Activated naive CD4-positive, alpha-beta T cell treated with anti-CD3 and anti-CD28 coated beads for 36 hours (primary cell): ENCODE measurements at regions not wholly inside any gene's neighbourhood (a gene's known extent, or its start where the extent isn't known, plus 50 kb on each side); places are given as distances from the start of the nearest gene placed in this dataset.

Source experiments
- CTCF ChIA-PET: fragments of 350-600 bp; sonication (Branson Sonifier 250); formaldehyde crosslinking; loops from one replicate; lab custom pipeline; 2021; ENCODE audit warnings: antibody characterized with exemption; lab: Charles Lee
- DNase-seq: peaks from one replicate; pipeline ENCODE4 v3.0.0-alpha.2; 2020
- H3K27ac Mint-ChIP-seq: one replicate; pipeline ENCODE4 v1.8.0; 2021; ENCODE audit warnings: mild to moderate bottlenecking, mixed read lengths
- H3K27me3 Mint-ChIP-seq: one replicate; pipeline ENCODE4 v1.8.0; 2021; ENCODE audit warnings: low read depth, mixed read lengths
- H3K36me3 Mint-ChIP-seq: one replicate; pipeline ENCODE4 v1.8.0; 2021; ENCODE audit warnings: low read depth, mixed read lengths
- H3K4me1 Mint-ChIP-seq: one replicate; pipeline ENCODE4 v1.8.0; 2021; ENCODE audit warnings: low read depth, mixed read lengths
- H3K4me3 Mint-ChIP-seq: one replicate; pipeline ENCODE4 v1.8.0; 2021; ENCODE audit warnings: mild to moderate bottlenecking, moderate library complexity, mixed read lengths
- H3K9me3 Mint-ChIP-seq: one replicate; pipeline ENCODE4 v1.8.0; 2021; ENCODE audit warnings: mixed read lengths
- intact Hi-C: fragments of 100-400 bp; cut with micrococcal nuclease; formaldehyde crosslinking; loops from one replicate; pipeline ENCODE4 v1.15.1; 2023

DNA sequence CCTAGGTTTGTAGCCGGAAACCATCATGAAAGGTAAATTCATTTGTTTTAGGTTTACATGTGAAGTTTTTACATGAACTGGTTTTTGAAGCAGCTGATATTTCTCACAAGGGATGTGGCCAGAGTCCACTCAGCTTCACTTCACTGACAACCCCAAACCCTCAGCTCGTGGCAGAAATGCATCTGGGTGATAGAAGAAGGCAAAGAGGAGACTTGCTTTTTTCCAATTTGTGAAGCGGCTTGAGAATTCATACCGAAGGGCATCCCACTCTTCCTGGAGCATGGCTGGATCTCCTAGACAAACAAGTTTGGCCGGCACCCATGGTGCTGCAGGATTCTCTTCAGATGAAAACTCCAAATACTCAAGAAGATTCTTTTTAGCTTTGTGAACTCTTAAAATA is 392.8 kb upstream of the CNR1 start:
- no peak for DNase-seq
- intact Hi-C loops = no loop called here
- H3K36me3 Mint-ChIP-seq = no peaks in the 10 kb centered on the region
- CTCF ChIA-PET = no interaction called here
- H3K27ac Mint-ChIP-seq = no peak overlapping the region
- peaks cover 7% of the 10 kb centered on the region for H3K4me1 Mint-ChIP-seq
- peaks cover 4% of the 10 kb centered on the region for H3K27me3 Mint-ChIP-seq
- no peaks in the 10 kb centered on the region for H3K9me3 Mint-ChIP-seq
- H3K4me3 Mint-ChIP-seq = no peak overlapping the region

DNA sequence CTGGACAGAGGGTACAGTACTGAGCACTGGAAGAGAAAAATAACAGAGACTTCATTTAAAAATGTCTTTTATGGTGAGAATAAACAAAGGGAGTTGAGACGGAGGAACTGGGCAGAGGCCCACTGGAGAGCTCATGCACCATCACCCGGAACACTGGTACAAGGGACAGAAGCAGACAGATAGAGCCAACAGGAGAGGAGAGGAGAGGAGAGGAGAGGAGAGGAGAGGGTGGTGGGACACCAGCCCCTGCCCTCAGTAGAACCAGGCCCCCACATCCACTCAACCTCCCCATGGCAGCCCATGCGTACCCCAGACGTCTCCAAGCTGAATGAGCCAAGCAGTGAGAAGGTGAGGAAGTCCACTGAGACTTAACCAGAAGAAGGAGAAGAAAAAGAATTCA is 390.5 kb upstream of the CNR1 start:
- CTCF ChIA-PET = no interaction called here

DNA sequence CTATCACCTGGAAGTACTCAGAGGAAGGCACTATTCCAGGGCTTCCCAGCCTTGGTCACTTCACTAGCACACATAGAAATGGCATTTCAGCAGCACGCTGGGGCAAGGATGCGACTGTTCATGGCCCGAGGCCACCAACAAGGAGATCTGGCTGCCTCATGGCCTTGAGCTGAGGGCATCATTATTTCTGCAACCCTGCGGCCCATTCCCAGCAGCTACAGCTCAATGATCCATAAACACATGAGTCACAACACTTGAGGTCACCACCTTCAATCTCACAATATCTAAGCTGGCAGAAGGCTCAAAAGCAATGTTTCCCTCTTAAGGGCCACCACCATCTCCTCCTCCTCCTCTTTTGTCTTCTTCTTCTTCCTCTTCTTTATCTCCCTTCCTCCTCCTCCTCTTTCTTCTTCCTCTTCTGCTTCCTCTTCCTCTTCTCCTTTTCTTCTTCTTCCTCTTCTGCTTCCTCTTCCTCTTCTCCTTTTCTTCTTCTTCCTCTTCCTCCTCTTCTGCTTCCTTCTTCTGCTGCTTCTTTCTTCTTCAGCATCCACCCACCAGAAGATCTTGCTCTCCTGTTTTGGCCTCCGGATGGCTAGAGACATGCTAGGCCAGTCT is 382.9 kb upstream of the CNR1 start:
- CTCF ChIA-PET = no interaction called here
- no peak overlapping the region for H3K27ac Mint-ChIP-seq

More for the DNA sequence above, 390.5 kb upstream of the CNR1 start:
- H3K36me3 Mint-ChIP-seq = no peaks in the 10 kb centered on the region
- no peaks in the 10 kb centered on the region for H3K9me3 Mint-ChIP-seq
- no peak overlapping the region for H3K27ac Mint-ChIP-seq
- no peak overlapping the region for H3K4me3 Mint-ChIP-seq
- intact Hi-C loops = no loop called here
- H3K27me3 Mint-ChIP-seq = peaks cover 6% of the 10 kb centered on the region
- no peak for DNase-seq
- H3K4me1 Mint-ChIP-seq = peaks cover 2% of the 10 kb centered on the region

DNA sequence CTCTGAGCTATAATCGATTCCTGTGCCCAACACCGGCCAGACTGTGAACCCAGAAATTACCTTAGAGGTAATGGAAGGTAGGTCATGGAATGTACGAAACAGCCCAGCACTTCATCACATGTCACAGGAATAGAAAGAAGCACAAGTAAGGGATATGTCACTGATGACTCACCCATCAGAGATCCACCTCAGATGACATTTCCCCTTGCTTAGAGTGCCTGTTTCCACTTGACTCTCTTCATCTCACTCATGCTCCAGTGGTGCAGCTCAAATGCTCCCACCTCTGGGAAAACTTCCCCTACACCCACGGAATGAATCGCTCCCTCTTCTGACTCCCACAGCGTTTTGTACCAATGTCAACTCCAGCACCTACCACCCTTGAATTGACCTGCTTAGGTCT is 381.6 kb upstream of the CNR1 start:
- H3K4me3 Mint-ChIP-seq = no peak overlapping the region
- CTCF ChIA-PET = no interaction called here
- intact Hi-C loops = no loop called here
- DNase-seq = no peak
- no peaks in the 10 kb centered on the region for H3K9me3 Mint-ChIP-seq
- H3K27ac Mint-ChIP-seq = no peak overlapping the region
- H3K36me3 Mint-ChIP-seq = no peaks in the 10 kb centered on the region
- peaks cover 7% of the 10 kb centered on the region for H3K27me3 Mint-ChIP-seq
- H3K4me1 Mint-ChIP-seq = peaks cover 6% of the 10 kb centered on the region

More for the DNA sequence above, 382.9 kb upstream of the CNR1 start:
- no peak overlapping the region for H3K4me3 Mint-ChIP-seq
- peaks cover 6% of the 10 kb centered on the region for H3K4me1 Mint-ChIP-seq
- H3K36me3 Mint-ChIP-seq = no peaks in the 10 kb centered on the region
- H3K27me3 Mint-ChIP-seq = peaks cover 7% of the 10 kb centered on the region
- H3K9me3 Mint-ChIP-seq = no peaks in the 10 kb centered on the region
- intact Hi-C loops = no loop called here
- no peak for DNase-seq

DNA sequence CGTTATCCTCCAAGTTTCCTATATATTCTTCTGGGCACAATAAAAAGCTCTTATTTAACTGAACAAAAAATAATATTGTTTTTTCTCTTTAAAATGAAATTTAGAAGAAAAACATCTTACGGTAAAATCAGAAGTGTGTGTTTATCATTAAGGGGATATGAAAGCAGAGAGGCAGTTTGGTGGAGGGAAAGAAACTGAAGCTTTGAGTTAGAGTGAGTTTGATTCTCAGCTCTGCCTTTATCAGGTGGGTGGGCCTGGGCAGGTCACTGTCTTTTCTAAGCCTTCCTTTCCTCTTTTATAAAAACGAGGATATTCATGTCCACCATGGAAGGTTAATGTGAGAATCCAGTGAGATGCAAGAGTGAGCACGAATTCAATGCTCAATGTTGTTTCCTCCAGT is 379.8 kb upstream of the CNR1 start:
- Mint-ChIP-seq H3K27ac (no peak overlapping the region), H3K9me3 (no peaks in the 10 kb centered on the region), H3K36me3 (no peaks in the 10 kb centered on the region), H3K4me1 (peaks cover 6% of the 10 kb centered on the region), H3K4me3 (no peak overlapping the region), H3K27me3 (peaks cover 5% of the 10 kb centered on the region)
- CTCF ChIA-PET = no interaction called here
- DNase-seq = no peak
- intact Hi-C loops = no loop called here

DNA sequence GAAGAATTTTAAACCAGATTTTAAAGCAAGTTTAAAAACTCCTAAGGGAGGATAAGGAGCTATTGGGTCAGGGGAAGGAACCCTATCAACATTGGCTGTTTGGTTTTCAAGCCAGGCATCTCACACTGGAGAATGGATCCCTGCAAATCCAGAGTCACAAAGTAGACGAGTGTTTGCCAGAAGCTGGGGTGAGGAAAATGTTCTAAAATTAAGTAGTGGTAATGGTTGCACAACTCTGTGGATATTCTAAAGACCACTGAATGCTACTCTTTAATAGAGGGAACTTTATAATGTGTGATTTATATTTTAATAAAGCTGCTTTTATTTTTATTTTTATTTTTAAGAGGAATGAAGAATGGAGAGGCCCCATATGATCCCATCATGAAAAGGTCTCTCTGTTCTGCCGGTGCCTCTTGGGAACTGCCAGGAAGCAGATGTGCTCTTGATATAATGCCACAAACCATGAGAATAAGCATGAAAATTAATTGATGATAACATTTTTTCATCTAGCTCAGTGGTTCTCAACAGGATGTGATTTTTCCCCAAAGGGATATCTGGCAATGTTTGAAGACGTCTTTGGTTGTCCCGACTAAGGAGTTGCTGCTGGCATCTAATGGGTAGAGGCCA is 379.0 kb upstream of the CNR1 start:
- H3K27ac Mint-ChIP-seq = no peak overlapping the region
- H3K4me1 Mint-ChIP-seq = peaks cover 6% of the 10 kb centered on the region
- H3K9me3 Mint-ChIP-seq = no peaks in the 10 kb centered on the region
- DNase-seq = no peak
- H3K4me3 Mint-ChIP-seq = no peak overlapping the region
- intact Hi-C loops = no loop called here
- H3K27me3 Mint-ChIP-seq = peaks cover 5% of the 10 kb centered on the region
- CTCF ChIA-PET = no interaction called here
- H3K36me3 Mint-ChIP-seq = no peaks in the 10 kb centered on the region

DNA sequence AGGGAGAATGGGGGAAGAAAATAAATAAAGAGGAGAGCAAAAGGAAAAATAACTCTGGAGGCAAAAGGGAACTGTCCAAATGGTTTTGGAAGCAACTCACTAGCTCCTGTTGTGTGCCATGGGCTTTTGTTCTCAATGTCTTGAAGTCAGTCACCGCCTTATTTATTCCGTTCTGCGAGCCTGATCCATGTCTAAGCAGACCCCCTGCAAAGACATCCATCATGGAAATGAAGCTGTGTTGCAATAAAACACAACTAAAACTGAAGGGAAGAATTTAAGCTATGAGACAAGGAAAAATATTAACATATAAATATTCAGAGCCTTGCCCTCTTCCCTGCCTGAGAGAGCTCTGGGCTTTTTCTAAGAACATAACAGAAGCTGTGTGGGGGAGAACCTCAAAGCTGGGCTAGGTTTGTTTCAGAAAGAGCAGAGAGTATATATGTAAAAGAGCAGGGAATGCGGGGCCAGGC is 373.2 kb upstream of the CNR1 start:
- no peak for DNase-seq
- intact Hi-C loops = no loop called here
- no peak overlapping the region for H3K27ac Mint-ChIP-seq
- H3K9me3 Mint-ChIP-seq = no peaks in the 10 kb centered on the region
- no peaks in the 10 kb centered on the region for H3K4me1 Mint-ChIP-seq
- H3K27me3 Mint-ChIP-seq = peaks cover 39% of the 10 kb centered on the region
- CTCF ChIA-PET = no interaction called here
- no peak overlapping the region for H3K4me3 Mint-ChIP-seq
- H3K36me3 Mint-ChIP-seq = no peaks in the 10 kb centered on the region

DNA sequence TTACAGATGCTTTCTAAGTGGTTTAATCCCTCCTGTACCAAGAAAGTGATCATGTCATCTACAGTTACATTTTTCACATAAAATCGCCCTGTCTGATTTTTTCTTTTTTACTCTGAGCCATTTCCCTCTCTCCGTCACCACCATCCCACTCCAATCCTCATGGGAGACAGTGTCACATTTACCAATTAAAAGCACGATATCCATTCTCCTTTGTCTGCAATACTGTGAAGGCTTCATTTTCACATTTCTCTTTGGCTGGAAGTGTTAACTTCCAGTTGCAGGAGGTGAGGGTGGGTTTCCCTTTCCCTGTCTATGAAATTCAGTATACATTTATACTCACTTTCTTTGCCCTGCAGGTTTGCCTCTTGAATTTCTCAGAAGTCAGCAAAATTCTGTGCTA is 372.7 kb upstream of the CNR1 start:
- no peaks in the 10 kb centered on the region for H3K9me3 Mint-ChIP-seq
- H3K4me3 Mint-ChIP-seq = no peak overlapping the region
- CTCF ChIA-PET = no interaction called here
- intact Hi-C loops = no loop called here
- H3K36me3 Mint-ChIP-seq = no peaks in the 10 kb centered on the region
- no peaks in the 10 kb centered on the region for H3K4me1 Mint-ChIP-seq
- DNase-seq = no peak
- H3K27ac Mint-ChIP-seq = no peak overlapping the region
- peaks cover 41% of the 10 kb centered on the region for H3K27me3 Mint-ChIP-seq

DNA sequence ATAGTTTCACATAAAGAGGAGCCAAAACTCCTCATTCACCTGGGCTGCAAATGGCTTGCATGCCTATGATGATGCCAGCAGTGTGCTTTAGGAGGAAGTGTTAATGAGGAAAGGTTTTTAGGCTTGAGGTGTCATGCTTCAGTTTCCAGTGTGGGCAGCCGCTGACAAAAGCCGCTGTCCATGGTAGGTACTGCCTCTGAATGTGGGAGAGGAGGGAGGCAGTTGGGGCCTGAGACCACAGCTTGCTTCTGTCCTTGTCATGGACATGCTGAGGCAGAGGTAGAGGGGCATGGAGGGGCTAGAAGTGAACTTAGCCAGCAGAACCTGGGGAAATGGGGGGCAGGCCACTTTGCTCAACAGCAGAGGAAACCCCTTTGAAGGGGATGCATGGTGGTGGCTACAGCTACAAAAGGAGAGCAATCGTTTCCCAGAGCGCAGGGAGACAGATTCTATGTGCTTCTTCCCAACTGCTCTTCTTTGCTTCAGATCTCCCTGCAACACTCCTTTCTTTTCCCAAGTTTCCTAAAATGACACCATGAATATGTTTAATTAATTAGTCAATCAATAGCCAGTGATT is 372.1 kb upstream of the CNR1 start:
- intact Hi-C loops = no loop called here
- DNase-seq = peak; percentile 16
- H3K36me3 Mint-ChIP-seq = no peaks in the 10 kb centered on the region
- H3K27ac Mint-ChIP-seq = no peak overlapping the region
- peaks cover 46% of the 10 kb centered on the region for H3K27me3 Mint-ChIP-seq
- no peaks in the 10 kb centered on the region for H3K9me3 Mint-ChIP-seq
- CTCF ChIA-PET = no interaction called here
- no peak overlapping the region for H3K4me3 Mint-ChIP-seq
- no peaks in the 10 kb centered on the region for H3K4me1 Mint-ChIP-seq

DNA sequence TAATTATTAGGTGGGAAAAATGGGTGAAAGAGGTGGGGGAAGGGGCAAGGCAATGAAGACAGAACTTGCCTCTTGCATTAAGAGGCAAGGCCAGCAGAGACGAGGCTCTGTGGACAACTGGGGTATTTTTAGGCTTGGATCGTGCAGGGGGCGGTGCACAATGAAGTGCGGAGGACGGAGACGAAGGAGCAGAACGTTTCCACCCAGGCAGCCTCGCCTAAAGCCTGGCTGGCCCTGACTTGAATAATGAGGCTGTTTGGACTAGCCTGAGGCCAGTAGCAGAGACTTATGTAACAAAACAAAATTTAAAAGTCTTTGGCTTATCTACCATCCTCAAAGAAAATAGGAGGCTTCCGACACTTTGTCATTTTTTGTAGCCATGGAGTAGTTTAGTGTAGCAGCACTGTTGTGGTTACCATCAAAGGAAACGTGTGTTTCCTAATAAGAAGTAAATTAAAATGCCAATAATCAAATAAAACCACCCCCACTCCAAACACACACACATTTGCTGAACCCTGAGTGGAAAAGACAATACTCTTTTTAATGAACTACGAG is 370.0 kb upstream of the CNR1 start:
- H3K36me3 Mint-ChIP-seq = no peaks in the 10 kb centered on the region
- DNase-seq = no peak
- H3K4me3 Mint-ChIP-seq = no peak overlapping the region
- CTCF ChIA-PET = no interaction called here
- peaks cover 48% of the 10 kb centered on the region for H3K27me3 Mint-ChIP-seq
- no peak overlapping the region for H3K27ac Mint-ChIP-seq
- intact Hi-C loops = no loop called here
- no peaks in the 10 kb centered on the region for H3K4me1 Mint-ChIP-seq
- H3K9me3 Mint-ChIP-seq = no peaks in the 10 kb centered on the region

DNA sequence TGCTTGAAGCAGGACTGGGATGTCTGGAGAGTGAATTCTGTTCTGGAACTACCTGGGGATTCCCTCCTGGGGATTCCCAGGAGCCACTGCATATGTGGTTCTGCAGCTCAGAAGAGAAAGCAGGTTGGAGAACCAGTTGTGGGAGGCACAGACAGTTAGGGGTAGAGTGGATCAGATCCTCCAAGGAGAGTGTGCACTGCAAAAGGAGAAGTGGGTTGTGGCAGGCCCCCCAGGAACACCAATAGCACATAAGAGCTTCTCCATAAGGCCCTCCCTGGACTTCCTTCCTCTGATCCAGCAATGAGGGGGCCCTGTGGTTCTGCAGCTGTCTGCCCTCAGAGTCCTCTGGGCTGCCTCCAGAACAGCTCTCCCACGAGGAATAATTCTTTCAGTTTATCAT is 369.2 kb upstream of the CNR1 start:
- Mint-ChIP-seq H3K27ac (no peak overlapping the region), H3K9me3 (no peaks in the 10 kb centered on the region), H3K36me3 (no peaks in the 10 kb centered on the region), H3K4me3 (no peak overlapping the region), H3K4me1 (no peaks in the 10 kb centered on the region), H3K27me3 (peaks cover 48% of the 10 kb centered on the region)
- CTCF ChIA-PET = no interaction called here
- intact Hi-C loops = no loop called here
- DNase-seq = no peak

DNA sequence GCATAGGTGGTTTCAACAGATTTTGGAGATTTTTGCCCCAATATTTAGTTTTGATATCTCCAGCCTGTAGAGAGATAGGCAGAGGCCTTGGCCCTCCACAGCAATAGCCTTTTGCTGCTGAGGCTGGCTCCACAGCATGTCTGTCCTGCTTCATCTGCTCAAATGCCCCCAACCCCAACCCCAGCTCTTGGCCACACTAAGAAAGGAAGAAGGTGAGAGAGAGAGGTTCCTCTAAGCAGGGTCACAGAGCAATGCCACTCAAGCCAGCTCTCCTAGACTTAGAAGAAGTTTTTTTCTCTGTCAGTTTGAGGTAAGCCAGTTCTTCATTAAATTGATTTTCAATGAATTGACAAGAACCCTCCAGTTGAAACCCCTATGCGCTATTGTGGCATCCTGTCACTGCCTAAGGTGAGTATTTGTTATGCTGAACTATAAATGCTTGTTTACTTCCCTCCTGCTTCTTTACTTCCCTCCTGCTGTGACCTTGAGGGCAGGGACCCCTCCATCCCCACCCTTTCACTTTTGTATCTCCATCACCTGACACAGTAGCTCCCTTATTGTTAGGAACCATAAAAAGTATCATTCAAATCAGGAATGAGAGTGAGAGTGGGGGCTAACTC is 366.2 kb upstream of the CNR1 start:
- intact Hi-C loops = no loop called here
- Mint-ChIP-seq H3K27ac (no peak overlapping the region), H3K4me1 (no peaks in the 10 kb centered on the region), H3K4me3 (no peak overlapping the region), H3K9me3 (no peaks in the 10 kb centered on the region), H3K36me3 (no peaks in the 10 kb centered on the region), H3K27me3 (peaks cover 34% of the 10 kb centered on the region)
- DNase-seq = no peak
- CTCF ChIA-PET = no interaction called here
